NCI-H2029 (cell line): ENCODE measurements at regions not wholly inside any gene's neighbourhood (a gene's known extent, or its start where the extent isn't known, plus 50 kb on each side); places are given as distances from the start of the nearest gene placed in this dataset.
"Not testable (repeated sequence)": the region's sequence is repeated elsewhere in the genome, so short reads cannot be mapped to it uniquely, and the experiment has no call there.

Source experiments
- DNase-seq: peaks from one replicate; lab custom pipeline; 2025; lab: John Stamatoyannopoulos, UW

GRCh38 chr15:67945951-67946700 lies 106.3 kb upstream of the RNU6-1 start:
- DNase-seq: no peak

- no peak for DNase-seq
These were observed 106.9 kb upstream of the RNU6-1 start for GRCh38 chr15:67946701-67947100.

- no peak for DNase-seq
These were observed 106.7 kb upstream of the PIAS1 start for GRCh38 chr15:67947254-67948039.

GRCh38 chr15:67948215-67948614 lies 105.9 kb upstream of the PIAS1 start:
- DNase-seq: no peak

- not testable (repeated sequence) for DNase-seq
These were observed 102.9 kb upstream of the PIAS1 start for GRCh38 chr15:67951187-67951586.

- no peak for DNase-seq
These were observed 100.8 kb upstream of the PIAS1 start for GRCh38 chr15:67953299-67953698.

GRCh38 chr15:67955252-67955651 lies 98.9 kb upstream of the PIAS1 start:
- DNase-seq: no peak

GRCh38 chr15:67957435-67958132 lies 96.5 kb upstream of the PIAS1 start:
- DNase-seq: no peak

GRCh38 chr15:67967871-67968431 lies 86.2 kb upstream of the PIAS1 start:
- DNase-seq: no peak

- no peak for DNase-seq
These were observed 85.6 kb upstream of the PIAS1 start for GRCh38 chr15:67968564-67968963.

GRCh38 chr15:67968966-67969365 lies 85.1 kb upstream of the PIAS1 start:
- no peak for DNase-seq

- DNase-seq: no peak
These were observed 84.2 kb upstream of the PIAS1 start for GRCh38 chr15:67969892-67970291.

GRCh38 chr15:67972377-67972776 lies 81.7 kb upstream of the PIAS1 start:
- DNase-seq: no peak

- no peak for DNase-seq
These were observed 80.3 kb upstream of the PIAS1 start for GRCh38 chr15:67973846-67974245.

- no peak for DNase-seq
These were observed 77.5 kb upstream of the PIAS1 start for GRCh38 chr15:67976506-67977073.

- DNase-seq: no peak
These were observed 76.6 kb upstream of the PIAS1 start for GRCh38 chr15:67977414-67978089.

- DNase-seq: no peak
These were observed 74.8 kb upstream of the PIAS1 start for GRCh38 chr15:67979281-67979680.

- no peak for DNase-seq
These were observed 73.9 kb upstream of the PIAS1 start for GRCh38 chr15:67980171-67980570.

GRCh38 chr15:67980773-67981685 lies 73.1 kb upstream of the PIAS1 start:
- DNase-seq: no peak

GRCh38 chr15:67981848-67982247 lies 72.3 kb upstream of the PIAS1 start:
- no peak for DNase-seq
